Caco-2 (cell line): ENCODE measurements at regions not wholly inside any gene's neighbourhood (a gene's known extent, or its start where the extent isn't known, plus 50 kb on each side); places are given as distances from the start of the nearest gene placed in this dataset.

Experiments used
- BruUV-seq: library from RNA; stranded (reverse); fragments of 400-500 nt; replicated peaks from 2 replicates; lab custom pipeline; 2021; lab: Mats Ljungman, UMichigan
- CTCF ChIA-PET: fragments of 300-600 bp; sonication (Branson Sonifier 250); formaldehyde crosslinking; loops from one replicate; lab custom pipeline; 2022; ENCODE audit warnings: antibody characterized with exemption; lab: Charles Lee
- POLR2A ChIA-PET: fragments of 300-600 bp; sonication (Branson Sonifier 250); formaldehyde crosslinking; loops from one replicate; lab custom pipeline; 2022; ENCODE audit warnings: antibody characterized with exemption; lab: Charles Lee
- DNase-seq, 2 experiments: peaks; one replicate each; pipeline versions ENCODE4 v3.0.0 to v3.0.0-alpha.2; 2020 to 2022
- H3K27me3 ChIP-seq: replicated peaks from 2 replicates; pipeline ENCODE4 v1.6.0; 2011; ENCODE audit warnings: low read length; ENCODE audit not compliant: control insufficient read depth, insufficient read depth
- H3K36me3 ChIP-seq: 2 replicates; pipeline ENCODE4 v1.5.1; 2011; ENCODE audit warnings: low read length; ENCODE audit not compliant: control insufficient read depth, insufficient read depth
- H3K4me1 ChIP-seq: fragments of 250-450 bp; sonication (Bioruptor Pico); 2 replicates; pipeline ENCODE4 v1.5.1; 2020; ENCODE audit warnings: mild to moderate bottlenecking
- H3K4me3 ChIP-seq: 2 replicates; pipeline ENCODE4 v1.5.1; 2011; ENCODE audit warnings: low read depth, mild to moderate bottlenecking, control low read depth, low read length
- H3K9me3 ChIP-seq: fragments of 250-450 bp; sonication (Bioruptor Pico); 2 replicates; pipeline ENCODE4 v1.5.1; 2020; ENCODE audit warnings: mild to moderate bottlenecking, moderate library complexity
- H3K27ac Mint-ChIP-seq: one replicate; pipeline ENCODE4 v1.8.0; 2022; ENCODE audit warnings: mixed read lengths; ENCODE audit not compliant: unreplicated experiment
- H3K27me3 Mint-ChIP-seq: one replicate; pipeline ENCODE4 v1.8.0; 2022; ENCODE audit warnings: mixed read lengths; ENCODE audit not compliant: insufficient read depth, unreplicated experiment
- H3K36me3 Mint-ChIP-seq: one replicate; pipeline ENCODE4 v1.8.0; 2022; ENCODE audit warnings: mild to moderate bottlenecking, mixed read lengths; ENCODE audit not compliant: insufficient read depth, unreplicated experiment
- H3K4me1 Mint-ChIP-seq: one replicate; pipeline ENCODE4 v1.8.0; 2022; ENCODE audit warnings: low read depth, mixed read lengths; ENCODE audit not compliant: unreplicated experiment
- H3K4me3 Mint-ChIP-seq: one replicate; pipeline ENCODE4 v1.8.0; 2022; ENCODE audit warnings: mild to moderate bottlenecking, moderate library complexity, mixed read lengths; ENCODE audit not compliant: unreplicated experiment
- H3K9me3 Mint-ChIP-seq: one replicate; pipeline ENCODE4 v1.8.0; 2022; ENCODE audit warnings: mixed read lengths; ENCODE audit not compliant: unreplicated experiment
- intact Hi-C: fragments of 100-400 bp; cut with micrococcal nuclease; formaldehyde crosslinking; loops from one replicate; pipeline ENCODE4 v1.10.0; 2022; ENCODE audit not compliant: unreplicated experiment
- TF ChIP-seq, protein P1 (sequence below), 2 experiments: fragments of 200-600 bp in 1 of 2; IDR thresholded peaks; 1 replicate in 1 of 2; 2 replicates in 1 of 2; pipeline versions ENCODE4 v1.5.1 to v1.8.0; 2011 to 2022; ENCODE audit warnings: antibody characterized with exemption in 1 of 2, control low read depth in 1 of 2, inconsistent platforms in 1 of 2, low read depth in 1 of 2, low read length in 1 of 2, mild to moderate bottlenecking in 1 of 2, moderate library complexity in 1 of 2; ENCODE audit not compliant: insufficient read depth in 1 of 2, severe bottlenecking in 1 of 2, unreplicated experiment in 1 of 2

DNA sequence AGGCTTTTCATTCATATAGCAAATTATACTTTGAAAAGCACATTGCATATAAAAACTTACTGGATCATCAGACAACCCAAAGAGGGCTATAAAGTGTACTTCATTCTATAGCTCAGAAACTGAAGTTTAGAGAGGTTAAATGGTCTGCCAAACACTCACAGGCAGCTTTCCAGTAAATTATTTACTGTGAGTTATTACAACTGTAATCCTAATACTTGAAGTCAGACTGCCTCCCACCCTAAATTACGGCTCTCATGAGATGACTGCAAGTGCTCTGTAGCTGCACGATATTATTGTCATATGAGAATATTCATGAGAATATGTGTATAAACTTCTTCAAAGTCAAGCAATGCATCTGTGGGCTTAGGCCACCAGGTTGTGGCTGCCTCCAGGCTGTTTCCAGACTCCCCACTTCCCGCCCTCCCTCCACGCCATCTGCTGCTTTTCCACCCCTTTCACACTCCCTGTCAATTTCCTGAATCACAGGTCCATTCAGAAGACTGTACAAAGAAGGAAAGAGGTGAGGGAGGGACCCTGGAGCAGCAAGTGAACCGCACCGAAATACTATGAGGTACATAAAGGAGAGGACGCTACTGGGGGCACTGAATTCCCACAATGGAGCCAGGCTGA, 111.1 kb upstream of the SPOPL start:
- Histone ChIP-seq H3K36me3 (no peaks in the 10 kb centered on the region), H3K9me3 (no peaks in the 10 kb centered on the region), H3K27me3 (no peaks in the 10 kb centered on the region), H3K4me3 (no peak overlapping the region), H3K4me1 (no peaks in the 10 kb centered on the region)
- Mint-ChIP-seq H3K9me3 (no peaks in the 10 kb centered on the region), H3K27me3 (no peaks in the 10 kb centered on the region), H3K27ac (no peak overlapping the region), H3K4me1 (no peaks in the 10 kb centered on the region), H3K4me3 (no peak overlapping the region), H3K36me3 (no peaks in the 10 kb centered on the region)
- no TSS peak for BruUV-seq
- TF ChIP-seq, protein P1, sequence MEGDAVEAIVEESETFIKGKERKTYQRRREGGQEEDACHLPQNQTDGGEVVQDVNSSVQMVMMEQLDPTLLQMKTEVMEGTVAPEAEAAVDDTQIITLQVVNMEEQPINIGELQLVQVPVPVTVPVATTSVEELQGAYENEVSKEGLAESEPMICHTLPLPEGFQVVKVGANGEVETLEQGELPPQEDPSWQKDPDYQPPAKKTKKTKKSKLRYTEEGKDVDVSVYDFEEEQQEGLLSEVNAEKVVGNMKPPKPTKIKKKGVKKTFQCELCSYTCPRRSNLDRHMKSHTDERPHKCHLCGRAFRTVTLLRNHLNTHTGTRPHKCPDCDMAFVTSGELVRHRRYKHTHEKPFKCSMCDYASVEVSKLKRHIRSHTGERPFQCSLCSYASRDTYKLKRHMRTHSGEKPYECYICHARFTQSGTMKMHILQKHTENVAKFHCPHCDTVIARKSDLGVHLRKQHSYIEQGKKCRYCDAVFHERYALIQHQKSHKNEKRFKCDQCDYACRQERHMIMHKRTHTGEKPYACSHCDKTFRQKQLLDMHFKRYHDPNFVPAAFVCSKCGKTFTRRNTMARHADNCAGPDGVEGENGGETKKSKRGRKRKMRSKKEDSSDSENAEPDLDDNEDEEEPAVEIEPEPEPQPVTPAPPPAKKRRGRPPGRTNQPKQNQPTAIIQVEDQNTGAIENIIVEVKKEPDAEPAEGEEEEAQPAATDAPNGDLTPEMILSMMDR (IDR thresholded peaks at IDR 0.05; ENCODE audit: insufficient read depth in 1 of 2, low read depth in 1 of 2, low read length in 1 of 2, severe bottlenecking in 1 of 2, unreplicated experiment in 1 of 2) = no peak
- ChIA-PET CTCF (no interaction called here), POLR2A (no interaction called here)
- DNase-seq = no peak
- intact Hi-C loops = no loop called here

DNA sequence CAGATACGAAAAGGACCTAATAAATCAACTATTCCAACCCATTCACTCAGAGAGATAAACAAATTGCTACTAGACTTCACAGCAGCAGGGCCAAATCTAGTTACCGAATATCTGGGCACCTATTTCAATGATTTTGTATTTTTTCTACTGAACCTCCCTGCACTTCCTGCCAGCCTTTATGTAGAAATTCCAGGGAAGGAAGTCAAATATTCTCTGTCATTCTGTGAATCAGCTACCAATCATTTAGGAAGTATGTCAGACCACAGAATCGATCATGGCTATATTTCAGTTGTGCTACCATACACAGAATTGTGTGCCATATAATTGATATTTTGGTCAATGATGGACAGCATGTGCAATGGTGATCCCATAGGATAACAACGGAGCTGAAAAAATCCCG, 109.6 kb upstream of the SPOPL start:
- H3K9me3 Mint-ChIP-seq = no peaks in the 10 kb centered on the region
- ChIA-PET CTCF (no interaction called here), POLR2A (no interaction called here)
- no peak overlapping the region for H3K4me3 Mint-ChIP-seq
- TF ChIP-seq, protein P1 (IDR thresholded peaks at IDR 0.05; ENCODE audit: insufficient read depth in 1 of 2, low read depth in 1 of 2, low read length in 1 of 2, severe bottlenecking in 1 of 2, unreplicated experiment in 1 of 2) = no peak
- intact Hi-C loops = no loop called here
- no peak overlapping the region for H3K4me3 ChIP-seq
- no peaks in the 10 kb centered on the region for H3K4me1 Mint-ChIP-seq
- H3K36me3 ChIP-seq = no peaks in the 10 kb centered on the region
- BruUV-seq = no TSS peak
- H3K27ac Mint-ChIP-seq = no peak overlapping the region
- no peaks in the 10 kb centered on the region for H3K36me3 Mint-ChIP-seq
- DNase-seq = no peak
- H3K4me1 ChIP-seq = no peaks in the 10 kb centered on the region
- H3K27me3 Mint-ChIP-seq = no peaks in the 10 kb centered on the region
- no peaks in the 10 kb centered on the region for H3K9me3 ChIP-seq
- no peaks in the 10 kb centered on the region for H3K27me3 ChIP-seq

DNA sequence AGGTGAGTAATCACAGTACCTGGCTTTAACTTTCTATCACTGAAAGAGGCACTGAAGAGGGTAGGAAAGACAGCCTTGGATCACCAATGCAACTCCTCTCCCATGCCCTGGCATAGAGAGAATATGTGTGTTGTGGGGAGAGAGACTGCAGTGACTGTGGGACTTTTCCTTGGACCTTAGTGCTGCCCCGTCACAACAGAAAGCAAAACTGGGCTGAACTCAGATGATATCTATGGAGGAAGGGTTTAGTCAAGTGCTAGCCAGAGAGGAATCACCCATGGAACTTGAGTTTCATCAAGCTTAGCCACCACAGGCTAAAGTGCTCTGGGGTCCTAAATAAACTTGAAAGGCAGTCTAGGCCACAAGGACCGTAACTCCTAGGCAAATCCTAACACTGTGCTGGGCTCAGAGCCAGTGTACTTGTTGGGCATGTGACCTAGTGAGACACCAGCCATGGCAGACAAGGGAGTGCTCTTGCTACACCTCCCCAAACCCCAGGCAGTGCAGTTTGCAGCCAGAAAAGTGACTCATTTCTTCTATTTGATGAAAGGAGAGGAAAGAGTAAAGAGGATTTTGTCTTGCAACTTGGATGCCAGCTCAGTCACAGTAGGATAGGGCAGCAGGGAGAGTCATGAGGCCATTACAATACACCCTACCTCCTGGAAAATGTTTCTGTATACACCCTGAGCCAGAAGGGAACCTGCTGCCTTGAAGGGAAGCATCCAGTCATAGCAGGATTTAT, 105.8 kb upstream of the SPOPL start:
- Mint-ChIP-seq H3K9me3 (peaks cover 9% of the 10 kb centered on the region), H3K27me3 (no peaks in the 10 kb centered on the region), H3K4me3 (no peak overlapping the region), H3K27ac (no peak overlapping the region), H3K36me3 (no peaks in the 10 kb centered on the region), H3K4me1 (no peaks in the 10 kb centered on the region)
- TF ChIP-seq, protein P1 (IDR thresholded peaks at IDR 0.05; ENCODE audit: insufficient read depth in 1 of 2, low read depth in 1 of 2, low read length in 1 of 2, severe bottlenecking in 1 of 2, unreplicated experiment in 1 of 2) = no peak
- no peak for DNase-seq
- intact Hi-C loops = no loop called here
- ChIA-PET POLR2A (no interaction called here), CTCF (no interaction called here)
- Histone ChIP-seq H3K4me3 (no peak overlapping the region), H3K36me3 (no peaks in the 10 kb centered on the region), H3K4me1 (no peaks in the 10 kb centered on the region), H3K9me3 (no peaks in the 10 kb centered on the region; the same call in 1 of the 2 replicates), H3K27me3 (no peaks in the 10 kb centered on the region)
- no TSS peak for BruUV-seq
